DND-41 (cell line): ENCODE measurements at regions not wholly inside any gene's neighbourhood (a gene's known extent, or its start where the extent isn't known, plus 50 kb on each side); places are given as distances from the start of the nearest gene placed in this dataset.

ENCODE experiments used
- EZH2 ChIP-seq: IDR thresholded peaks from 3 replicates; pipeline ENCODE4 v1.6.1; 2012; ENCODE audit warnings: borderline replicate concordance, low read depth, mild to moderate bottlenecking, moderate library complexity, low read length, inconsistent platforms; ENCODE audit not compliant: severe bottlenecking
- TF ChIP-seq, protein P1 (sequence below): IDR thresholded peaks from 2 replicates; pipeline ENCODE4 v1.5.1; 2012; ENCODE audit warnings: borderline replicate concordance, low read length, moderate library complexity, mild to moderate bottlenecking; ENCODE audit not compliant: poor library complexity, severe bottlenecking; ENCODE audit errors: extremely low read depth

DNA sequence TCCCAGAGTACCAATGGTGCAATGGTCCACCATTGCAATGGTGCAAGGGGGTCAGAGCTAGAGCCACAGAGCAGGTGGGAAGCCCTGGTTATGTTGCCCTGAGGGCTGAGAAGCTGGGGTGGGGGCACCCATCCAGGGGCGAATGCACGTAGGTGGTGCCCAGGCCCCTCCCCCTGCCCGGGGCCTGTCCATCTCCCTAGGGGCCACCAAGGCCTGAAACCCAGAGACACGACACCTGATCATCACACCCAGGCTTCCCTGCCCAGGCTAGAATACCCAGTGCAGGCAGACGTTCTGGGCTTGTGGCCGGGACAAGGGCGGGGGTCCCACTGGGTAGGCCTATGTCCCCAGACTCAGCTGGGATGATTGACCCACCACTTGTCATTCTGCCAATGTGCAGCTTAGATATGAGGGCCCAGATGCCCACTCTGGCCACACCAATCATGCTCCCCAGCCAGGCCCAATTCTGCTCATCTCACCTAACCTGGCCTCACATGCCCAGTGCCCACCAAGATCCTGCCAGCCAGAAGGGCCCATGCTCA is 83.2 kb downstream of the ALG10 start:
- TF ChIP-seq, protein P1, sequence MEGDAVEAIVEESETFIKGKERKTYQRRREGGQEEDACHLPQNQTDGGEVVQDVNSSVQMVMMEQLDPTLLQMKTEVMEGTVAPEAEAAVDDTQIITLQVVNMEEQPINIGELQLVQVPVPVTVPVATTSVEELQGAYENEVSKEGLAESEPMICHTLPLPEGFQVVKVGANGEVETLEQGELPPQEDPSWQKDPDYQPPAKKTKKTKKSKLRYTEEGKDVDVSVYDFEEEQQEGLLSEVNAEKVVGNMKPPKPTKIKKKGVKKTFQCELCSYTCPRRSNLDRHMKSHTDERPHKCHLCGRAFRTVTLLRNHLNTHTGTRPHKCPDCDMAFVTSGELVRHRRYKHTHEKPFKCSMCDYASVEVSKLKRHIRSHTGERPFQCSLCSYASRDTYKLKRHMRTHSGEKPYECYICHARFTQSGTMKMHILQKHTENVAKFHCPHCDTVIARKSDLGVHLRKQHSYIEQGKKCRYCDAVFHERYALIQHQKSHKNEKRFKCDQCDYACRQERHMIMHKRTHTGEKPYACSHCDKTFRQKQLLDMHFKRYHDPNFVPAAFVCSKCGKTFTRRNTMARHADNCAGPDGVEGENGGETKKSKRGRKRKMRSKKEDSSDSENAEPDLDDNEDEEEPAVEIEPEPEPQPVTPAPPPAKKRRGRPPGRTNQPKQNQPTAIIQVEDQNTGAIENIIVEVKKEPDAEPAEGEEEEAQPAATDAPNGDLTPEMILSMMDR = no peak
- no peak for TF ChIP-seq EZH2
